Stimulated activated CD8-positive, alpha-beta memory T cell treated with anti-CD3 and anti-CD28 coated beads, Interleukin-15, amount 100 ng/mL, for 4 hours (primary cell): ENCODE measurements at regions not wholly inside any gene's neighbourhood (a gene's known extent, or its start where the extent isn't known, plus 50 kb on each side); places are given as distances from the start of the nearest gene placed in this dataset.

Source experiments
- DNase-seq, 2 donors: peaks; one replicate each; pipeline ENCODE4 v3.0.0-alpha.2; 2020; ENCODE audit warnings: low read depth in 2 of 2

- DNase-seq, result no peak
Measured at GRCh38 chr3:106593381-106593780, 724.6 kb upstream of the CBLB start.

GRCh38 chr3:106609666-106610301 is 741.0 kb upstream of the CBLB start:
- DNase-seq, result peak; percentile 4 to 34

GRCh38 chr3:106610362-106610959 is 741.6 kb upstream of the CBLB start:
- no peak for DNase-seq

GRCh38 chr3:106611116-106611515 is 742.3 kb upstream of the CBLB start:
- no peak for DNase-seq

GRCh38 chr3:106611841-106612240 is 743.0 kb upstream of the CBLB start:
- DNase-seq, result no peak

GRCh38 chr3:106616556-106616955 is 747.7 kb upstream of the CBLB start:
- no peak for DNase-seq

GRCh38 chr3:106617276-106617675 is 748.5 kb upstream of the CBLB start:
- no peak for DNase-seq

- DNase-seq, result no peak
Measured at GRCh38 chr3:106620646-106621045, 751.8 kb upstream of the CBLB start.

- no peak for DNase-seq
Measured at GRCh38 chr3:106624154-106624553, 753.1 kb upstream of the CCDC54 start.

- no peak for DNase-seq
Measured at GRCh38 chr3:106628407-106628806, 748.8 kb upstream of the CCDC54 start.

GRCh38 chr3:106629215-106629832 is 747.9 kb upstream of the CCDC54 start:
- no peak for DNase-seq

- no peak for DNase-seq
Measured at GRCh38 chr3:106631373-106632108, 745.7 kb upstream of the CCDC54 start.

- DNase-seq, result no peak
Measured at GRCh38 chr3:106635271-106635670, 742.0 kb upstream of the CCDC54 start.

GRCh38 chr3:106635826-106636225 is 741.4 kb upstream of the CCDC54 start:
- DNase-seq, result no peak

GRCh38 chr3:106640353-106640752 is 736.9 kb upstream of the CCDC54 start:
- DNase-seq, result no peak

GRCh38 chr3:106642161-106642560 is 735.1 kb upstream of the CCDC54 start:
- no peak for DNase-seq

GRCh38 chr3:106643684-106644161 is 733.5 kb upstream of the CCDC54 start:
- DNase-seq, result no peak

- DNase-seq, result no peak
Measured at GRCh38 chr3:106673926-106674569, 703.2 kb upstream of the CCDC54 start.

GRCh38 chr3:106675451-106675850 is 701.8 kb upstream of the CCDC54 start:
- DNase-seq, result no peak

- DNase-seq, result no peak
Measured at GRCh38 chr3:106678657-106679390, 698.4 kb upstream of the CCDC54 start.

- no peak for DNase-seq
Measured at GRCh38 chr3:106683953-106684620, 693.2 kb upstream of the CCDC54 start.
